Peyer's patch (tissue), 4 donors: ENCODE measurements at regions not wholly inside any gene's neighbourhood (a gene's known extent, or its start where the extent isn't known, plus 50 kb on each side); places are given as distances from the start of the nearest gene placed in this dataset.
A peak's percentile ranks its signal among the peaks of the same experiment; 100 is the strongest.

Experiments used
- DNase-seq, 3 donors: peaks; one replicate each; pipeline ENCODE4 v3.0.0-alpha.2; 2017 to 2019
- H3K27ac ChIP-seq, 4 donors: fragments of 200-600 bp; sonication (generic); one replicate each; pipeline ENCODE4 v1.5.1; 2016 to 2019
- H3K27me3 ChIP-seq, 2 donors: fragments of 200-600 bp; sonication (generic); one replicate each; pipeline ENCODE4 v1.5.1; 2019
- H3K36me3 ChIP-seq, 3 donors: fragments of 200-600 bp; sonication (generic); one replicate each; pipeline ENCODE4 v1.5.1; 2016 to 2019
- H3K4me1 ChIP-seq, 4 donors: fragments of 200-600 bp; sonication (generic); one replicate each; pipeline ENCODE4 v1.5.1; 2016 to 2019
- H3K4me3 ChIP-seq, 4 donors: fragments of 200-600 bp; sonication (generic); 1 replicate in 3 of 4; 2 replicates in 1 of 4; pipeline ENCODE4 v1.5.1; 2016 to 2019; ENCODE audit warnings: mild to moderate bottlenecking in 1 of 4
- H3K9me3 ChIP-seq, 4 donors: fragments of 200-600 bp; sonication (generic); one replicate each; pipeline ENCODE4 v1.5.1; 2016 to 2019; ENCODE audit warnings: mild to moderate bottlenecking in 1 of 4
- POLR2A ChIP-seq, 2 donors: fragments of 450-650 bp; IDR thresholded peaks; one replicate each; pipeline ENCODE4 v1.5.1; 2017; ENCODE audit warnings: antibody characterized with exemption in 2 of 2, mild to moderate bottlenecking in 2 of 2, moderate library complexity in 2 of 2
- TF ChIP-seq, protein P1 (sequence below), 6 experiments: fragments of 450-650 bp in 4 of 6; fragments of 200-600 bp in 2 of 6; sonication (generic) in 1 of 6; IDR thresholded peaks; one replicate each; pipeline ENCODE4 v1.5.1; 2017 to 2019; ENCODE audit warnings: antibody characterized with exemption in 6 of 6, mild to moderate bottlenecking in 3 of 6, moderate library complexity in 1 of 6

DNA sequence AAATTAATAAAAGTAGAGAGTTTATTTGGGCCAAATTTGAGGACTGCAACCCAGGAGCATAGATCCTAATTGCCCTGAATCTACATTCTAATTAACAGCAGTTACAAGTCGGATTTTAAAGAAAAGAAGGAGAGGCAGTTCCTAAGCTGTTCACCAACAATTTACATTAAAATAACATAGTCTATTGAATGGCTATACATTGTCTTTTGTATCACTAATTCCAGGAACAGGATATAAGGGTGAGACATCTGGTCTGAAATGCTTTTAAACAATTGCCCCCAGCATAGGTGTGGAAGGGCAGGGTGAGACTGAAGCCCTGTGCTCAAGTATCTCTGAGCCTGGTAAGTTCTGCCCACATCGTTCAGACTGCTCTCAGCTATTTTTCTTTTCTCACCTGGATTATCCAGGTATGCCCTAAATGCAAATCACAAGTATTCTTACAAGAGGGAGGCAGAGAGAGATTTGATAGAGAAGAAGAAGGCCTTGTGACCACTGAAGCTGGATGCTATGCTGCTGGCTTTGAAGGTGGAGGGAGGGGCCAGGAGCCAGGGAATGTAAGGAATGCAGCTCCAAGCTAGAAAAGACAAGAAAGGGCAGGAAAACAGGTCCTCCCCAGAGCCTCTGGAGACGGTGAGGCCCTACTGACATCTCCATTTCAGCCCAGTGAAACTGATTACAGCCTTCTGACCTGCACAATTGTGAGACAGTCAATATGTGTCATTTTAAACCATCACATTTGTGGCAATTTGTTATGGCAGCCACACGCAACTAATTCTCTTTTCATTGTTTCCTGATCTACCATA, 189.4 kb upstream of the ARL4C start:
- no peak overlapping the region for H3K27ac ChIP-seq
- H3K9me3 ChIP-seq, result no peaks in the 10 kb centered on the region
- H3K27me3 ChIP-seq, result no peaks in the 10 kb centered on the region
- H3K36me3 ChIP-seq, result no peaks in the 10 kb centered on the region
- no peak overlapping the region for H3K4me3 ChIP-seq
- TF ChIP-seq, protein P1, sequence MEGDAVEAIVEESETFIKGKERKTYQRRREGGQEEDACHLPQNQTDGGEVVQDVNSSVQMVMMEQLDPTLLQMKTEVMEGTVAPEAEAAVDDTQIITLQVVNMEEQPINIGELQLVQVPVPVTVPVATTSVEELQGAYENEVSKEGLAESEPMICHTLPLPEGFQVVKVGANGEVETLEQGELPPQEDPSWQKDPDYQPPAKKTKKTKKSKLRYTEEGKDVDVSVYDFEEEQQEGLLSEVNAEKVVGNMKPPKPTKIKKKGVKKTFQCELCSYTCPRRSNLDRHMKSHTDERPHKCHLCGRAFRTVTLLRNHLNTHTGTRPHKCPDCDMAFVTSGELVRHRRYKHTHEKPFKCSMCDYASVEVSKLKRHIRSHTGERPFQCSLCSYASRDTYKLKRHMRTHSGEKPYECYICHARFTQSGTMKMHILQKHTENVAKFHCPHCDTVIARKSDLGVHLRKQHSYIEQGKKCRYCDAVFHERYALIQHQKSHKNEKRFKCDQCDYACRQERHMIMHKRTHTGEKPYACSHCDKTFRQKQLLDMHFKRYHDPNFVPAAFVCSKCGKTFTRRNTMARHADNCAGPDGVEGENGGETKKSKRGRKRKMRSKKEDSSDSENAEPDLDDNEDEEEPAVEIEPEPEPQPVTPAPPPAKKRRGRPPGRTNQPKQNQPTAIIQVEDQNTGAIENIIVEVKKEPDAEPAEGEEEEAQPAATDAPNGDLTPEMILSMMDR (IDR thresholded peaks at IDR 0.05), result no peak
- no peak for TF ChIP-seq POLR2A (IDR thresholded peaks at IDR 0.05)
- H3K4me1 ChIP-seq, result no peaks in the 10 kb centered on the region
- DNase-seq, result no peak

DNA sequence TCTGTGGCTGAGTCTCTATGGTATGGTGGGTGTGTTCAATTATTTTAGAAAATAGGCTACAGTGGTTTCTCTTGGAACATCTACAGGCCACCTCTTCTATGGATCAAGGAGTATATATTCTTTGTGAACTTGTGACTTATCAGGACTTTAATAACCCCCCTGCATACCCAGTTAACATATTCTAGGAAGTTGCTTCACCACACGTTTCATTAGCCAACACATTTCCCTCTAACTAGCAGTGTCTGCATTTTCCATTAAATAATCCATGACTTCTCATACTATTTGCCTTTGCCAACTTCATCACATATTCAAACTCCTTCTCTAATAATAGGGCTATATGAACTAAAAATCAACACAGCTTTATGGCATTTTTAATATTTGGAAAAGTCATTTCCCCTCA, 187.6 kb upstream of the ARL4C start:
- no peak for DNase-seq
- Histone ChIP-seq H3K27me3 (no peaks in the 10 kb centered on the region), H3K27ac (no peak overlapping the region)

DNA sequence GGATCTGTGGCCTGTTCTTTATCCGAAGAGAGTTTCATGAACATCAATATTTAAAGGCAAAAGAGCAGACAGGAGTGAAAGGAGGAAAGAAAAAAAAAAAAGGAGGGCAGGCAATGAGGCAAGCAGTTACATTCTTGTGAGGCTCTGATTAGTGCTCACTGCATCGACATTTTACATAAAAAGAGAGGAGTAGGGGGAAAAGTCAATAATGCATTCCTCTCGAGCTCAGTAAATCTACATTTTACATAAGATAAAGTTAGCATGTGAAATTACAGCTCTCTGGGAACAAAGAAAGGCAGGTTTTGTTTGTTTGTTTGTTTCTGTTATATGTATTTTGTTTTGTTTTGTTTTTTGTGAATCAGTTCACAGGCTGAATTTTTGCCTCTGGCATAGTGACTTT, 187.1 kb upstream of the ARL4C start:
- no peak for DNase-seq
- no peak overlapping the region for H3K27ac ChIP-seq

More for the DNA sequence above, 187.6 kb upstream of the ARL4C start:
- no peaks in the 10 kb centered on the region for H3K36me3 ChIP-seq
- H3K4me3 ChIP-seq, result no peak overlapping the region
- TF ChIP-seq, protein P1 (IDR thresholded peaks at IDR 0.05), result no peak
- no peak for TF ChIP-seq POLR2A (IDR thresholded peaks at IDR 0.05)
- no peaks in the 10 kb centered on the region for H3K4me1 ChIP-seq
- no peaks in the 10 kb centered on the region for H3K9me3 ChIP-seq

DNA sequence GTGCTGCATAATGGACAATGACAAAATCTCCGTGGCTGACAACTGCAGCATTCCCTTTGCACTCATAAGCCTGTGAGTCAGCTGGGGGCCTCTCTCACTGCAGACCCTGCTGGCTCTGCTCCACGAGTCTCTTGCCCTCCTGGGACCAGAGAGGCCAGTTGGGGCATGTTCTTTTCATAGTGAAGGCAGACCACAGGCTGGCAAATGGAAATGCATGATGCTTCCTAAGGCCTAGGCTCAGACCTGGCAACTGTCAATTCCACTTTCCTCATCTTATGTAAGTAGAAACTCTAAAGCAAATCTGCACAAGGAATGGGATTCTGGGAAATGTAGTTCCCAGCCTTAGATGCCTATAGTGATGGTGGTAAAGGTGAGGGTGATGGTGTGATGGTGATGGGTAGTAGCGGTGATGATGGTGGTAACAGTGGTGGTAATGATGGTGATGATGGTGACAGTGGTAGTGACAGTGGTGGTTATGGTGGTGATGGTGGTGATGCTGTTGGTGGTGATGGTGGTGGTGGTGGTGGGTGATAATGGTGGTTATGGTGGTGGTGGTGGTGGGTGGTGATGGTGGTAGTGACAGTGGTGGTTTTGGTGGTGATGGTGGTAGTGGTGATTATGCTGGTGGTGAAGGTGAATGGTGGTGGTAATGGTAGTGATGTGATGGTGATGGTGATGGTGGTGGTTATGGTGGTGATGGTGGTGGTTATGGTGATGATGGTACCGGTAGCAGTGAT, 185.8 kb upstream of the ARL4C start:
- Histone ChIP-seq H3K27ac (no peak overlapping the region), H3K4me3 (no peak overlapping the region), H3K27me3 (no peaks in the 10 kb centered on the region), H3K9me3 (no peaks in the 10 kb centered on the region), H3K4me1 (no peaks in the 10 kb centered on the region), H3K36me3 (no peaks in the 10 kb centered on the region)
- TF ChIP-seq POLR2A (IDR thresholded peaks at IDR 0.05), result no peak
- TF ChIP-seq, protein P1 (IDR thresholded peaks at IDR 0.05), result no peak
- DNase-seq, result no peak

More for the DNA sequence above, 187.1 kb upstream of the ARL4C start:
- Histone ChIP-seq H3K9me3 (no peaks in the 10 kb centered on the region), H3K4me3 (no peak overlapping the region), H3K4me1 (no peaks in the 10 kb centered on the region), H3K27me3 (no peaks in the 10 kb centered on the region), H3K36me3 (no peaks in the 10 kb centered on the region)
- TF ChIP-seq, protein P1 (IDR thresholded peaks at IDR 0.05), result no peak
- no peak for TF ChIP-seq POLR2A (IDR thresholded peaks at IDR 0.05)

DNA sequence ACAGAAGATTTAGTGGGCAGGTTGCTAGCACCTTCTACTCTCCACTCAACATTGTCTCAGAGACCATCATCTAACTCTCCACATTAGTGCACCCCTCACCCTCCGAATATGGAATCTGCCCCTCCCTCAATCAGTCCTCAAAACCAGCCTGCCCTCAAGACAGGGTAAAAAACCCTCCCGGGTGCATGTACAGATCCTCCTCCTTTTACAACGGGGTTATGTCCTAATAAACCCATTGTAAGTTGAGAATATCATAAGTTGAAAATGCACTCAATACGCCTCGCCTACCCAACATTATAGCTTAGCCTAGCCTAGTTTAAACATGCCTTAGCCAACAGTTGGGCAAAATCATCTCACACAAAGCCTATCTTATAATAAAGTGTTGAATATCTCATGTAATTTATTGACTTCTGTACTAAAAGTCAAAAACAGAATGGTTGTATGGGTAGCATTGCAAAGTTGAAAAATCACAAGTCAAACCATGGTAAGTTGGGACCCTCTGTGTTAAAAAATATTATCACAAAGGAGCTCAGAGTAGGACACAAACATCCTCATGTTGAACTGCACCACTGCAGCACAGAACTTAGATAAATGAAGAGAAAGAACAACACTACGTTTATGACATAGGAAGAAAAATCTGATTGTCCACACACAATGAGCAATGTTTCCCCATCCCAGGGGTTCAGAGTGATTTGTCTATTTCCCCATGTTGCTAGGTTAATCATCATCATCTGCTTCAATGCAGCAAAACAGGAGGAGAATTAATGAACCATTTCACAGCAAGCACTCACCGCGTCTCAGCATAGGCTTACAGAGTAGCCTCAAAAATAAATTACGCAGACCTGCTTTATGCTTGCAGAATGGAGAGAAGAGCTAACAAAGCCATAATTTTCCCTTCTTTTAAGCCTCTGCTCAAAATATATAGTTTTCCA, 184.1 kb upstream of the ARL4C start:
- H3K36me3 ChIP-seq, result no peaks in the 10 kb centered on the region
- no peaks in the 10 kb centered on the region for H3K27me3 ChIP-seq
- TF ChIP-seq POLR2A (IDR thresholded peaks at IDR 0.05), result no peak
- TF ChIP-seq, protein P1 (IDR thresholded peaks at IDR 0.05), result no peak
- no peak for DNase-seq
- H3K9me3 ChIP-seq, result no peaks in the 10 kb centered on the region
- H3K4me1 ChIP-seq, result no peaks in the 10 kb centered on the region
- no peak overlapping the region for H3K4me3 ChIP-seq
- H3K27ac ChIP-seq, result peak overlapping the region in 1 of 4 donors; percentile 17
